Breast epithelium (tissue), 4 donors: ENCODE measurements at regions not wholly inside any gene's neighbourhood (a gene's known extent, or its start where the extent isn't known, plus 50 kb on each side); places are given as distances from the start of the nearest gene placed in this dataset.

Experiments
- DNase-seq, 2 donors: peaks; one replicate each; pipeline ENCODE4 v3.0.0-alpha.2; 2019; ENCODE audit warnings: low spot score in 2 of 2
- H3K27ac ChIP-seq, 2 donors: fragments of 200-600 bp; sonication (generic) in 1 of 2; one replicate each; pipeline ENCODE4 v1.5.1; 2016 to 2019; ENCODE audit warnings: mild to moderate bottlenecking in 1 of 2
- H3K27me3 ChIP-seq, 2 donors: fragments of 200-600 bp; sonication (generic) in 1 of 2; one replicate each; pipeline versions ENCODE4 v1.5.1 to v1.6.0; 2017 to 2019; ENCODE audit warnings: control low read depth in 1 of 2, mild to moderate bottlenecking in 1 of 2
- H3K36me3 ChIP-seq: fragments of 200-600 bp; one replicate; pipeline ENCODE4 v1.5.1; 2019
- H3K4me1 ChIP-seq, 2 donors: fragments of 200-600 bp; sonication (generic); one replicate each; pipeline ENCODE4 v1.5.1; 2016 to 2019; ENCODE audit warnings: control low read depth in 1 of 2
- H3K4me3 ChIP-seq, 3 donors: fragments of 200-600 bp; sonication (generic); 1 replicate in 2 of 3; 2 replicates in 1 of 3; pipeline ENCODE4 v1.5.1; 2016 to 2019; ENCODE audit warnings: mild to moderate bottlenecking in 3 of 3, moderate library complexity in 2 of 3
- H3K9me3 ChIP-seq, 2 donors: fragments of 200-600 bp; sonication (generic) in 1 of 2; one replicate each; pipeline ENCODE4 v1.5.1; 2016 to 2019; ENCODE audit warnings: control low read depth in 1 of 2
- POLR2A ChIP-seq: fragments of 450-650 bp; IDR thresholded peaks from one replicate; pipeline ENCODE4 v1.6.1; 2016; ENCODE audit warnings: antibody characterized with exemption, mild to moderate bottlenecking, moderate library complexity
- POLR2AphosphoS5 ChIP-seq, 3 donors: sonication (generic); formaldehyde crosslinking; IDR thresholded peaks; one replicate each; pipeline ENCODE4 v1.6.1; 2017; ENCODE audit warnings: antibody characterized with exemption in 3 of 3
- intact Hi-C: fragments of 100-400 bp; cut with DNase I; formaldehyde crosslinking; loops from one replicate; pipeline ENCODE4 v1.15.1; 2023; ENCODE audit warnings: low total_unique reads
- TF ChIP-seq, protein P1 (sequence below), 3 donors: fragments of 450-650 bp; IDR thresholded peaks; one replicate each; pipeline ENCODE4 v1.5.1; 2016 to 2017; ENCODE audit warnings: antibody characterized with exemption in 3 of 3, mild to moderate bottlenecking in 3 of 3, moderate library complexity in 3 of 3

- intact Hi-C loops = no loop called here
- DNase-seq = no peak
- Histone ChIP-seq H3K27me3 (no peaks in the 10 kb centered on the region), H3K27ac (no peak overlapping the region), H3K9me3 (no peaks in the 10 kb centered on the region), H3K4me1 (no peaks in the 10 kb centered on the region), H3K36me3 (no peaks in the 10 kb centered on the region), H3K4me3 (no peak overlapping the region)
- TF ChIP-seq, protein P1, sequence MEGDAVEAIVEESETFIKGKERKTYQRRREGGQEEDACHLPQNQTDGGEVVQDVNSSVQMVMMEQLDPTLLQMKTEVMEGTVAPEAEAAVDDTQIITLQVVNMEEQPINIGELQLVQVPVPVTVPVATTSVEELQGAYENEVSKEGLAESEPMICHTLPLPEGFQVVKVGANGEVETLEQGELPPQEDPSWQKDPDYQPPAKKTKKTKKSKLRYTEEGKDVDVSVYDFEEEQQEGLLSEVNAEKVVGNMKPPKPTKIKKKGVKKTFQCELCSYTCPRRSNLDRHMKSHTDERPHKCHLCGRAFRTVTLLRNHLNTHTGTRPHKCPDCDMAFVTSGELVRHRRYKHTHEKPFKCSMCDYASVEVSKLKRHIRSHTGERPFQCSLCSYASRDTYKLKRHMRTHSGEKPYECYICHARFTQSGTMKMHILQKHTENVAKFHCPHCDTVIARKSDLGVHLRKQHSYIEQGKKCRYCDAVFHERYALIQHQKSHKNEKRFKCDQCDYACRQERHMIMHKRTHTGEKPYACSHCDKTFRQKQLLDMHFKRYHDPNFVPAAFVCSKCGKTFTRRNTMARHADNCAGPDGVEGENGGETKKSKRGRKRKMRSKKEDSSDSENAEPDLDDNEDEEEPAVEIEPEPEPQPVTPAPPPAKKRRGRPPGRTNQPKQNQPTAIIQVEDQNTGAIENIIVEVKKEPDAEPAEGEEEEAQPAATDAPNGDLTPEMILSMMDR (IDR thresholded peaks at IDR 0.05) = no peak
- TF ChIP-seq POLR2AphosphoS5 (IDR thresholded peaks at IDR 0.05) (no peak), POLR2A (no peak)
Measured at GRCh38 chr10:121373411-121373810, 224.8 kb downstream of the FGFR2 start.

GRCh38 chr10:121374121-121374520 lies 224.1 kb downstream of the FGFR2 start:
- Histone ChIP-seq H3K27ac (no peak overlapping the region), H3K9me3 (no peaks in the 10 kb centered on the region), H3K36me3 (no peaks in the 10 kb centered on the region), H3K4me1 (no peaks in the 10 kb centered on the region), H3K27me3 (no peaks in the 10 kb centered on the region), H3K4me3 (no peak overlapping the region)
- intact Hi-C loops = no loop called here
- TF ChIP-seq, protein P1 (IDR thresholded peaks at IDR 0.05) = no peak
- TF ChIP-seq POLR2A = no peak
- no peak for TF ChIP-seq POLR2AphosphoS5 (IDR thresholded peaks at IDR 0.05)
- DNase-seq = no peak

GRCh38 chr10:121375172-121375571 lies 223.1 kb downstream of the FGFR2 start:
- TF ChIP-seq POLR2AphosphoS5 (IDR thresholded peaks at IDR 0.05) = no peak
- no peak for TF ChIP-seq POLR2A
- TF ChIP-seq, protein P1 (IDR thresholded peaks at IDR 0.05) = no peak
- intact Hi-C loops = no loop called here
- no peak for DNase-seq

DNA sequence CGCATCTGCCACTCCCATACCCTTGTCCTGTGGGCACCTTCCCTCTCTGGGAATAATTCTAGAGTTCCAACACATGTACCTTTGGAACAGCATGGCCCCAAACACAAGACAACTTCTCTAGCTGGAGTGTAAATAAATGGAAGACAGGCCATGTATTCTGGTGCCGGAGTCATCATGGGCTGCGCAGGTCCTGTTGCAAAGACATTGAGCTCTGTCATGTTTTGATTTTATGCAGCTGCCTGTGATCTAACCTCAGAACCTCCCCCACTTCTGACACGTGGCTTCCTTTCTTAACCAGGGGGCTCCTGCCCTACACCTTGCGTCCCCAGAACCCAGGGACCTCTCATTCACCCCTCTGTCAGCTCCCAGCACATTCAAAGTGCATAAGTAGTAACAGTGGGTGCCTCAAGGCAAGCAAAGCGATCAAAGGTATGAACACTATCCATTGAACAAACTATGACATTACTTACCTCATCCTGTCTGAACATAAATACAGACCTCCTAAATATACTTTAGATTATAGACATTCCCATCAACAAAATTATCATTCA lies 219.9 kb downstream of the FGFR2 start:
- Histone ChIP-seq H3K9me3 (no peaks in the 10 kb centered on the region), H3K4me3 (no peak overlapping the region), H3K4me1 (no peaks in the 10 kb centered on the region), H3K36me3 (no peaks in the 10 kb centered on the region), H3K27ac (no peak overlapping the region), H3K27me3 (no peaks in the 10 kb centered on the region)
- no peak for DNase-seq
- intact Hi-C loops = no loop called here
- no peak for TF ChIP-seq POLR2A
- TF ChIP-seq, protein P1 (IDR thresholded peaks at IDR 0.05) = no peak
- no peak for TF ChIP-seq POLR2AphosphoS5 (IDR thresholded peaks at IDR 0.05)

More at GRCh38 chr10:121375172-121375571, 223.1 kb downstream of the FGFR2 start:
- no peak overlapping the region for H3K4me3 ChIP-seq
- no peaks in the 10 kb centered on the region for H3K27me3 ChIP-seq
- H3K9me3 ChIP-seq = no peaks in the 10 kb centered on the region
- H3K4me1 ChIP-seq = no peaks in the 10 kb centered on the region
- H3K36me3 ChIP-seq = no peaks in the 10 kb centered on the region
- H3K27ac ChIP-seq = no peak overlapping the region

- DNase-seq = no peak
- intact Hi-C loops = no loop called here
Measured at GRCh38 chr10:121379013-121379412, 219.2 kb downstream of the FGFR2 start.

More at GRCh38 chr10:121379013-121379412, 219.2 kb downstream of the FGFR2 start:
- no peaks in the 10 kb centered on the region for H3K36me3 ChIP-seq
- TF ChIP-seq POLR2A = no peak
- no peak for TF ChIP-seq POLR2AphosphoS5 (IDR thresholded peaks at IDR 0.05)
- TF ChIP-seq, protein P1 (IDR thresholded peaks at IDR 0.05) = no peak
- H3K27me3 ChIP-seq = no peaks in the 10 kb centered on the region
- H3K4me3 ChIP-seq = no peak overlapping the region
- H3K9me3 ChIP-seq = no peaks in the 10 kb centered on the region
- H3K4me1 ChIP-seq = no peaks in the 10 kb centered on the region
- H3K27ac ChIP-seq = no peak overlapping the region
